PFSK-1 (cell line): ENCODE measurements at regions not wholly inside any gene's neighbourhood (a gene's known extent, or its start where the extent isn't known, plus 50 kb on each side); places are given as distances from the start of the nearest gene placed in this dataset.

Experiments used
- FOXP2 ChIP-seq: optimal IDR thresholded peaks from 2 replicates; pipeline ENCODE3; 2011; ENCODE audit warnings: borderline replicate concordance, control low read depth, inconsistent platforms; ENCODE audit not compliant: insufficient read depth; ENCODE audit errors: extremely low read length, extremely low read depth
- POLR2AphosphoS5 ChIP-seq: IDR thresholded peaks from 2 replicates; pipeline ENCODE4 v1.6.1; 2012; ENCODE audit warnings: low read depth, mild to moderate bottlenecking, control low read depth, low read length, moderate library complexity
- REST ChIP-seq, 2 experiments: IDR thresholded peaks; 2 replicates each; pipeline versions ENCODE4 v1.6.1 to v1.8.0; 2011 to 2012; ENCODE audit warnings: low read depth in 2 of 2, low read length in 2 of 2, control low read depth in 1 of 2, inconsistent platforms in 1 of 2, mild to moderate bottlenecking in 1 of 2, moderate library complexity in 1 of 2; ENCODE audit not compliant: insufficient read depth in 1 of 2
- SIN3A ChIP-seq: IDR thresholded peaks from 2 replicates; pipeline ENCODE4 v1.6.1; 2012; ENCODE audit warnings: mild to moderate bottlenecking, low read length, moderate library complexity, borderline replicate concordance; ENCODE audit not compliant: insufficient read depth
- TAF1 ChIP-seq: IDR thresholded peaks from 2 replicates; pipeline ENCODE4 v1.6.1; 2012; ENCODE audit warnings: low read length, control low read depth, borderline replicate concordance; ENCODE audit not compliant: insufficient read depth

- TF ChIP-seq TAF1 (no peak), FOXP2 (no peak), REST (IDR thresholded peaks at IDR 0.05; ENCODE audit: insufficient read depth in 1 of 2, low read depth in 2 of 2, low read length in 2 of 2) (no peak), POLR2AphosphoS5 (no peak), SIN3A (no peak)
Observed at GRCh38 chr6:140663094-140663493, 1288.6 kb upstream of the CITED2 start.

- TF ChIP-seq FOXP2 (no peak), REST (IDR thresholded peaks at IDR 0.05; ENCODE audit: insufficient read depth in 1 of 2, low read depth in 2 of 2, low read length in 2 of 2) (no peak), SIN3A (no peak), POLR2AphosphoS5 (no peak), TAF1 (no peak)
Observed at GRCh38 chr6:140661691-140662090, 1287.2 kb upstream of the CITED2 start.

- TF ChIP-seq TAF1, result no peak
- TF ChIP-seq REST (IDR thresholded peaks at IDR 0.05; ENCODE audit: insufficient read depth in 1 of 2, low read depth in 2 of 2, low read length in 2 of 2), result no peak
- no peak for TF ChIP-seq SIN3A
- TF ChIP-seq POLR2AphosphoS5, result no peak
- no peak for TF ChIP-seq FOXP2
Observed at GRCh38 chr6:140660295-140660694, 1285.8 kb upstream of the CITED2 start.

- TF ChIP-seq REST (IDR thresholded peaks at IDR 0.05; ENCODE audit: insufficient read depth in 1 of 2, low read depth in 2 of 2, low read length in 2 of 2) (no peak), FOXP2 (no peak), TAF1 (no peak), POLR2AphosphoS5 (no peak), SIN3A (no peak)
Observed at GRCh38 chr6:140653972-140654371, 1279.5 kb upstream of the CITED2 start.

- TF ChIP-seq FOXP2 (no peak), SIN3A (no peak), REST (IDR thresholded peaks at IDR 0.05; ENCODE audit: insufficient read depth in 1 of 2, low read depth in 2 of 2, low read length in 2 of 2) (no peak), POLR2AphosphoS5 (no peak), TAF1 (no peak)
Observed at GRCh38 chr6:140653506-140653905, 1279.1 kb upstream of the CITED2 start.
